ENCODE measurements at regions not wholly inside any gene's neighbourhood (a gene's known extent, or its start where the extent isn't known, plus 50 kb on each side); places are given as distances from the start of the nearest gene placed in this dataset.

DNA sequence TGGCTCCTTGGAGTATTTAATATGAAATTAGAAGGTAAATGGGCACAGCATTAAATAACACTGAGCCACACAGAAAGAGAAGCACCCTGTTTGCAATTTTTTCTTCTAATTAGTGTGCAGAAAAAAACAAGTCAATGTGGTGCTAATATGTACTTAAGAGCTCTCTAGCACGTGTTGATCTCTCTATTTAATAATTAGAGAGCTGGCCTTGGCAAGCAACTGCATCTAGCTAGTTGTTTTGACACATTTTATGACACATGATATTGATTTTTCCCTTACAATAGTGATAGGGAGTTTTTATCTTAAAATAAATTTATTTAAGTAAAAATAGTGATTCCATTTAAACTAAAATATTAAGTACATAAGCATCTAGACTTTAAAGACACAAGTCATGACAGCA lies 54.5 kb upstream of the NUDT12 start:
- Histone ChIP-seq H3K9me3 (ENCODE audit: insufficient read depth, low read depth, low read length) (no peaks in the 10 kb centered on the region), H3K4me1 (ENCODE audit: insufficient read depth, low read length) (peaks cover 18% of the 10 kb centered on the region), H3K27ac (ENCODE audit: low read depth, low read length) (no peak overlapping the region), H3K9ac (ENCODE audit: low read depth, low read length) (no peak overlapping the region), H3K36me3 (ENCODE audit: insufficient read depth, low read length) (no peaks in the 10 kb centered on the region), H3K4me3 (ENCODE audit: low read length) (no peak overlapping the region), H3K27me3 (ENCODE audit: insufficient read depth, low read length) (no peaks in the 10 kb centered on the region)
- 100% methylated on average over 1 of the region's 1 CpG for WGBS

DNA sequence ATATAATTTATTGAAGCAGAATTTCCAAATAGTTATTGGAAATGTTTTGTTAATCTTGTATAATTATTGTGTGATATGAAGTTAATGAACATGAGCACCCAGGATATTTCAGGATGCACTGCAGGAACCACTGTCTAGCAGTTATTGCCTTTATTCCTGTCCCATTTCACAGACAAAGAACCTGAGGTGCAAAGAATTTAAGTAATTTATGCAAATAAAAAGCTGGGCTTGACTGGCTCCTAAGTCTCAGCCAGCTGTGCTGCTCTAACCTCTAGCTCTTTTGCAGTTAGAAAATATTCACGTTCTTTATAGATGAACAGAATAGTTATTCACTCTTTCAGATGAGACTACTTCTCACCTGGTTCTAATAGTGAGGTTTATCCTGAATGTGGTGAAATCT lies 50.0 kb upstream of the NUDT12 start:
- no CpG with 5 or more reads among the region's 1 CpG for WGBS
- H3K9me3 ChIP-seq (ENCODE audit: insufficient read depth, low read depth, low read length), result no peaks in the 10 kb centered on the region
- H3K4me1 ChIP-seq (ENCODE audit: insufficient read depth, low read length), result peaks cover 15% of the 10 kb centered on the region
- H3K9ac ChIP-seq (ENCODE audit: low read depth, low read length), result no peak overlapping the region
- H3K27ac ChIP-seq (ENCODE audit: low read depth, low read length), result no peak overlapping the region
- no peaks in the 10 kb centered on the region for H3K36me3 ChIP-seq (ENCODE audit: insufficient read depth, low read length)
- H3K4me3 ChIP-seq (ENCODE audit: low read length), result no peak overlapping the region
- no peaks in the 10 kb centered on the region for H3K27me3 ChIP-seq (ENCODE audit: insufficient read depth, low read length)

Measured in HUES64 (cell line).